GM23338 (cell line): ENCODE measurements at regions not wholly inside any gene's neighbourhood (a gene's known extent, or its start where the extent isn't known, plus 50 kb on each side); places are given as distances from the start of the nearest gene placed in this dataset.

Experiments used
- EZH2 ChIP-seq: fragments of 200-600 bp; sonication (generic); IDR thresholded peaks from one replicate; pipeline ENCODE4 v1.8.0; 2017; ENCODE audit warnings: antibody characterized with exemption, mild to moderate bottlenecking, low read depth; ENCODE audit not compliant: unreplicated experiment
- STAT1 ChIP-seq: IDR thresholded peaks from one replicate; pipeline ENCODE4 v1.6.1; 2016; ENCODE audit warnings: antibody characterized with exemption; ENCODE audit not compliant: unreplicated experiment
- TF ChIP-seq, protein P1 (sequence below), 2 experiments: fragments of 200-600 bp in 1 of 2; sonication (generic) in 1 of 2; conservative IDR thresholded peaks; 2 replicates each; pipeline versions ENCODE4 v1.5.1 to v1.6.1; 2016 to 2017; ENCODE audit warnings: antibody characterized with exemption in 2 of 2, low read depth in 2 of 2, mild to moderate bottlenecking in 2 of 2, moderate library complexity in 1 of 2

DNA sequence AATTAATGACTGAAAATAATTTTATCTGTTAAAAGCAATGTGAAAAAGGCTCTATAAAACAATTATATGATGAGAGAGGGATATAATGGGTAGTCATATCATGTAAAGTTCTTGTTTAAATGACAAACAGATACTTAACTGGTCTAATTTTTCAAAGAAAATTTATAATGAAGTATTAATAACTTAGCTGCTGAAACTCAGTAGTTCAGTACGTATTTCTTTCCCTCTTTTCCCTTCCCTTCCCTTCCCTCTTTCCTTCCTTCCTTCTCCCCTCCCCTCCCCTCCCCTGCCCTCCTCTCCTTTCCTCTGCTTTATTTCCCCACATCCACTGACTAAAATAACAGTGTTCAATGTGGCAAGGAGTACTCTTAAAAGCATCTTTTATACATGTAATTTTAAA lies 123.1 kb upstream of the PTGFR start:
- TF ChIP-seq, protein P1, sequence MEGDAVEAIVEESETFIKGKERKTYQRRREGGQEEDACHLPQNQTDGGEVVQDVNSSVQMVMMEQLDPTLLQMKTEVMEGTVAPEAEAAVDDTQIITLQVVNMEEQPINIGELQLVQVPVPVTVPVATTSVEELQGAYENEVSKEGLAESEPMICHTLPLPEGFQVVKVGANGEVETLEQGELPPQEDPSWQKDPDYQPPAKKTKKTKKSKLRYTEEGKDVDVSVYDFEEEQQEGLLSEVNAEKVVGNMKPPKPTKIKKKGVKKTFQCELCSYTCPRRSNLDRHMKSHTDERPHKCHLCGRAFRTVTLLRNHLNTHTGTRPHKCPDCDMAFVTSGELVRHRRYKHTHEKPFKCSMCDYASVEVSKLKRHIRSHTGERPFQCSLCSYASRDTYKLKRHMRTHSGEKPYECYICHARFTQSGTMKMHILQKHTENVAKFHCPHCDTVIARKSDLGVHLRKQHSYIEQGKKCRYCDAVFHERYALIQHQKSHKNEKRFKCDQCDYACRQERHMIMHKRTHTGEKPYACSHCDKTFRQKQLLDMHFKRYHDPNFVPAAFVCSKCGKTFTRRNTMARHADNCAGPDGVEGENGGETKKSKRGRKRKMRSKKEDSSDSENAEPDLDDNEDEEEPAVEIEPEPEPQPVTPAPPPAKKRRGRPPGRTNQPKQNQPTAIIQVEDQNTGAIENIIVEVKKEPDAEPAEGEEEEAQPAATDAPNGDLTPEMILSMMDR (conservative IDR thresholded peaks at IDR 0.05; ENCODE audit: low read depth in 2 of 2): no peak
- TF ChIP-seq EZH2 (no peak), STAT1 (no peak)
